BLaER1 treated with 17β-estradiol and CSF1 and Interleukin-3, amounts not matched to agents 10 nM and 100 nM (cell line): ENCODE measurements at regions not wholly inside any gene's neighbourhood (a gene's known extent, or its start where the extent isn't known, plus 50 kb on each side); places are given as distances from the start of the nearest gene placed in this dataset.

Experiments used
- H3K27ac ChIP-seq, 11 experiments: shearing (Covaris generic); formaldehyde crosslinking; 2 replicates each; pipeline ENCODE4 v1.8.1; 2022
- H3K27me3 ChIP-seq, 11 experiments: shearing (Covaris generic); formaldehyde crosslinking; 2 replicates each; pipeline ENCODE4 v1.8.1; 2022
- H3K36me3 ChIP-seq, 11 experiments: shearing (Covaris generic); formaldehyde crosslinking; 2 replicates each; pipeline ENCODE4 v1.8.1; 2022
- H3K4me1 ChIP-seq, 10 experiments: shearing (Covaris generic); formaldehyde crosslinking; 2 replicates each; pipeline ENCODE4 v1.8.1; 2022
- H3K4me2 ChIP-seq, 11 experiments: shearing (Covaris generic); formaldehyde crosslinking; 2 replicates each; pipeline ENCODE4 v1.8.1; 2022
- H3K4me3 ChIP-seq, 10 experiments: shearing (Covaris generic); formaldehyde crosslinking; 2 replicates each; pipeline ENCODE4 v1.8.1; 2022
- H3K9ac ChIP-seq, 11 experiments: shearing (Covaris generic); formaldehyde crosslinking; 2 replicates each; pipeline ENCODE4 v1.8.1; 2022
- H3K9me3 ChIP-seq, 11 experiments: shearing (Covaris generic); formaldehyde crosslinking; replicated peaks in 1 of 11; 2 replicates each; pipeline ENCODE4 v1.8.1; 2022
- H4K20me1 ChIP-seq, 11 experiments: shearing (Covaris generic); formaldehyde crosslinking; 2 replicates each; pipeline ENCODE4 v1.8.1; 2022
- Cebpa-rat ChIP-seq, 11 experiments: shearing (Covaris generic); IDR thresholded peaks; 2 replicates each; pipeline ENCODE4 v1.8.1; 2022

DNA sequence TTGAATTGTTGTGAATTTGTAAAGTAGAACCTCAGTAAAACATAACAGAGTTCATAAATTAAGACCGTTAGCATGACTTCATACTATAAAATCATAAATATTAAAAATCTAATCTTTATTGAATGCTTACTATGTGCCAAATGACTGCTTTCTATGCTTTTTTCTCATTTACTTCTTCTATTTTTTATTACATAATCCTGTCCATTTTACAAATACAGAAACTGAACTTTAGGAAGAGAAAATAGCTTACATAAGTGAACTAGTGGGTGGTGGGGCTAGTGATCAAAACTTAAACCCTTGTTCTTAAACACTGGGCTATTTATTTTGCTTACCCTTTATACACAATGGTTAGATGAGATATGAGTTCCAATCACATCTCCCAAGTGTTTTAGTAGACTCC, 122.3 kb downstream of the ZC3H11B start:
- H3K9ac ChIP-seq = no peak overlapping the region

DNA sequence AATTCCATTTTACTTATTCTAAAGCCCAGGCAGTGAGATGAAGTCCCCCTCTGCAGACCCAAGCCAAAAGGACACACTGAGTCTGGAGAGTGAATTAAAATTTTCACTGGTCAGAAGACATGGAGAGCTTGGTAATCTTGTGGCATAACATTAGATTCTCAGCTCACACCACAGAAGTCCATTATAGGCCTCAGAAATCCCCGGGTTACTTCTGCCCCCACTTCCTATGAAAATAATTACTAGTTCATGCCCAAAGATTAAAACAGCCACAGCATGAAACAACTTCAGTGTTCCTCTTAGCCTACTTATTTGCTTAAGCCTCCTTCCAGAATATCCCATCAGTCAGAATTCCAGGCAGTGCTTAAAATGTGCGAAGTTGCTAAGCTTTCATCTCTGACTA, 123.3 kb downstream of the ZC3H11B start:
- peak overlapping the region in 2 of 11 experiments; percentile 59 to 64; a peak in 4 of 22 replicates for H3K4me2 ChIP-seq
- peak overlapping the region in 2 of 11 experiments; percentile 49 to 55; a peak in 3 of 22 replicates for H3K27ac ChIP-seq
- no peaks in the 10 kb centered on the region for H3K27me3 ChIP-seq
- no peak overlapping the region for H3K4me3 ChIP-seq
- H3K4me1 ChIP-seq = peaks cover 0 to 53% (median 0%) of the 10 kb centered on the region in 10 experiments; a peak in 4 of 20 replicates
- H3K9ac ChIP-seq = peak overlapping the region in 1 of 11 experiments; percentile 0; a peak in 1 of 22 replicates
- TF ChIP-seq Cebpa-rat (IDR thresholded peaks at IDR 0.05) = no peak
- H3K9me3 ChIP-seq = no peaks in the 10 kb centered on the region
- no peaks in the 10 kb centered on the region for H3K36me3 ChIP-seq
- H4K20me1 ChIP-seq = no peaks in the 10 kb centered on the region

More for the DNA sequence above, 122.3 kb downstream of the ZC3H11B start:
- no peaks in the 10 kb centered on the region for H4K20me1 ChIP-seq
- peaks cover 0 to 53% (median 0%) of the 10 kb centered on the region in 10 experiments; a peak in 4 of 20 replicates for H3K4me1 ChIP-seq
- no peak for TF ChIP-seq Cebpa-rat (IDR thresholded peaks at IDR 0.05)
- no peaks in the 10 kb centered on the region for H3K27me3 ChIP-seq
- no peaks in the 10 kb centered on the region for H3K36me3 ChIP-seq
- no peak overlapping the region for H3K4me3 ChIP-seq
- H3K4me2 ChIP-seq = peak overlapping the region in 2 of 11 experiments; percentile 59 to 64; a peak in 3 of 22 replicates
- no peaks in the 10 kb centered on the region for H3K9me3 ChIP-seq
- peak overlapping the region in 2 of 11 experiments; percentile 55 to 68; a peak in 4 of 22 replicates for H3K27ac ChIP-seq

DNA sequence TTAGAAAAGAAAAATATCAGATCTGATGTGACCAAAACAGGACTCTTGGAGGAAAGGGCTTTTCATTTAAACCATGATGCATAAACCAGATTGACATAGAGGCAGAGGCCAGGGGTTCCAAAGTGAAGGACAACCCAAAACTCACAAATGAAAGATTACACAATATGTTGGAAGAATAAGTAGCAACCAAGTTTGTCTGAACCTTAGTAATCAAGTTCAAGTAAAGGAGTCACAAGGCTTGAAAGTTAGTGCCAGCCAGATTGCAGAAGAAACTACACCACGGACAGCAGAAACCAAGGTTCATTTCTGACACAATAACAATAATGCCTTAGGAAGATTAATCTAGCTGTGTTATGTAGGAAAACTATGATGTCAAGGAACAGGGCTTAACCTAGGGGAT, 124.6 kb downstream of the ZC3H11B start:
- Histone ChIP-seq H3K4me3 (no peak overlapping the region), H3K9ac (no peak overlapping the region), H3K36me3 (no peaks in the 10 kb centered on the region), H3K27me3 (no peaks in the 10 kb centered on the region), H3K4me1 (peaks cover 0 to 50% (median 0%) of the 10 kb centered on the region in 10 experiments; a peak in 4 of 20 replicates), H4K20me1 (no peaks in the 10 kb centered on the region), H3K27ac (no peak overlapping the region), H3K4me2 (peak overlapping the region in 1 of 11 experiments; percentile 59; a peak in 1 of 22 replicates), H3K9me3 (no peaks in the 10 kb centered on the region)
- TF ChIP-seq Cebpa-rat (IDR thresholded peaks at IDR 0.05) = peak in 1 of 11 experiments; percentile 9; a peak in 1 of 22 replicates

DNA sequence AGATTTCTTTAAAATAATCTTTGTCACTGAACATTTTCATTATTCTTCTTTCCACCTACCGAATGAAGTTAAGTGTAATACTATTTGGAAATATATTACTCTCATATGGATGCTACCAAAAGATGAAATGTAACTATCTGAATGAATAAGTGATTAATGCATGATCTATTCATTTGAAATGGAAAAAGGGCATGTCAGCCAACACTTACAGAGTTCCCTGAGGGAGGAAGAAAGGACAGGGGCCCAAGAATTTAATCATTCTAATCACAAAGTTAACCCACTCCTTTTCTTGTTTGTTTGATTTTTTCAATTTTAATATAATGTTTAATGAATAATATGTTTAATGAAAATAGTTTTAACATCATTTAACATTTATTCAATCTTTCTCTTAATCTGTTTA, 129.4 kb downstream of the ZC3H11B start:
- Histone ChIP-seq H3K4me3 (no peak overlapping the region), H3K9ac (no peak overlapping the region), H3K27ac (no peak overlapping the region), H3K9me3 (no peaks in the 10 kb centered on the region), H4K20me1 (no peaks in the 10 kb centered on the region), H3K4me1 (peaks cover 0 to 16% (median 0%) of the 10 kb centered on the region in 10 experiments; a peak in 2 of 20 replicates), H3K36me3 (no peaks in the 10 kb centered on the region), H3K27me3 (no peaks in the 10 kb centered on the region), H3K4me2 (no peak overlapping the region)
- TF ChIP-seq Cebpa-rat (IDR thresholded peaks at IDR 0.05) = no peak

DNA sequence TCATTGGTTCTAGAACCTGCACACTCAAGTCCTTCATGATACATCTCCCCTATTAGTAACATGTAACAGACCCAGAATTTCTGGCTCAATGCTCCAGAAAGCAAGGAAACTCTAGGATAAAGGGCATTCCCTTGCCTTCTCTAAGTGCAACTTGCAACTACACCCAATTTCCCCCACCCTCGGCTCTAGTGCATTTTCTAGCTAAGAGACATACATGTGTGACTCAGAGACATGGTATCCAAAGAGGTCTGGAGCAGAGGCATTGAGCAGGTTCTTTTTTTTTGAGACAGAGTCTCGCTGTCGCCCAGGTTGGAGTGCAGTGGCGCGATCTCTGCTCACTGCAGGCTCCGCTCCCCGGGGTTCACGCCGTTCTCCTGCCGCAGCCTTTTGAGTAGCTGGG, 132.9 kb downstream of the ZC3H11B start:
- H3K9me3 ChIP-seq = no peaks in the 10 kb centered on the region
- TF ChIP-seq Cebpa-rat (IDR thresholded peaks at IDR 0.05) = no peak

DNA sequence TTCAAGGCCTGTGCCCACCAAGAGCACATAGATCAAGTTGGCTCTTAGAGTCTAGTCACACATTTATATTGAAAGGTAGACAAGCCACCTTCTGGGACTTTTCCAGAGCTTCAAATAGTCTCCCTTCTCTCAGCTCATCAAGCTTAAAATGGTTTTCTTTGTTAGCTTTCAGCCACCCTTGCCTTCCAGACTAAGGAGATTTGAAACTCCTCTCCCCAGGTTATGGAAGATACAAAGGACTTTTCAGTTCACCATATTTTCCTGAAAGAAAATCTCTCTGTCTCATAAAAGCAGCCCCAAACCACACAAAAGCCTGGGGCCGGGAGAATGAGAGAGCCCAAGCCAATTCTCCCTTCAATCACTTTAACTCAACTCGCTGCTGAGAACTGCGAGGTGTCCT, 134.1 kb downstream of the ZC3H11B start:
- Histone ChIP-seq H3K9me3 (no peaks in the 10 kb centered on the region), H3K27ac (no peak overlapping the region), H3K4me3 (no peak overlapping the region), H3K4me2 (no peak overlapping the region), H3K27me3 (no peaks in the 10 kb centered on the region), H3K36me3 (no peaks in the 10 kb centered on the region), H3K9ac (no peak overlapping the region), H3K4me1 (no peaks in the 10 kb centered on the region), H4K20me1 (no peaks in the 10 kb centered on the region)
- no peak for TF ChIP-seq Cebpa-rat (IDR thresholded peaks at IDR 0.05)

More for the DNA sequence above, 132.9 kb downstream of the ZC3H11B start:
- Histone ChIP-seq H3K4me2 (no peak overlapping the region), H3K36me3 (no peaks in the 10 kb centered on the region), H3K9ac (no peak overlapping the region), H3K27me3 (no peaks in the 10 kb centered on the region), H3K4me3 (no peak overlapping the region), H4K20me1 (no peaks in the 10 kb centered on the region), H3K4me1 (no peaks in the 10 kb centered on the region), H3K27ac (no peak overlapping the region)

DNA sequence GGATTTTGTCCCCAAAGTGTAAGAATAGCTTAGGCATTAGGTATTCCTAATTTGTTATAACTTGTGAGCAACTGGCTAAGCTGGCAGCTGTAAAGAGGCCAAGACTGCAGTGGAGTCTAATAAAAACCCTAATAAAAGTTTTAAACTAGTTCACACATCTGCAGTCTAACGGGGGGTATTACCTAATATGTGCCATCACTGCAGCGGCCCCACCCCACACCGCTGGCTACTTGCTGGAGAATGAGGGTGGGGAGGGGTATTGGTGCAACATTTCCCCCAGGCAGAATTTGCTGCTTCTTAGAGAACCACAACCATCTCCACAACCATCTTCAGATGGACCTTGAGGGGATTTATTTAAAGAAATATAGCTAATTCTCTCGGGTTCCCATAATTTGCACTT, 135.0 kb downstream of the ZC3H11B start:
- Histone ChIP-seq H3K36me3 (no peaks in the 10 kb centered on the region), H3K4me3 (no peak overlapping the region), H3K4me1 (no peaks in the 10 kb centered on the region), H3K4me2 (no peak overlapping the region), H3K9ac (no peak overlapping the region), H3K9me3 (no peaks in the 10 kb centered on the region), H3K27me3 (no peaks in the 10 kb centered on the region), H4K20me1 (no peaks in the 10 kb centered on the region), H3K27ac (no peak overlapping the region)
- no peak for TF ChIP-seq Cebpa-rat (IDR thresholded peaks at IDR 0.05)

DNA sequence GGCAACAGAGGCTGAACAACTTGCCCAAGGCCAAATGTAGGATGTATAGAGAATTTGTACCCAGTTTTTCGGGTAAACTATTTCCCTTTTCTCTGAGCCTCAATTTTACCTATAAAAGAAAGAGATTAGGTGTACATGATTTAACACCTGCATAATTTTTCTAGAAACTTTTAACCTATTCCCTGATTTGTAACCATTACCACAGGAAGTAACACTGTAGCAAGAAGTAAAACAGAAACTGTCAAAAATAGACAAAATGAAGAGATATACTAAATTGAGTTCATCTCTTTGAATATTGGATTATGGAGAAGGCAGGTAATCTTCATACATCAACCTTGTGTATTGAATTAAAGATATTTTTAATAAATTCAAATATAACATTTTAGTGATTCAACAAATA, 136.2 kb downstream of the ZC3H11B start:
- H3K9me3 ChIP-seq = no peaks in the 10 kb centered on the region
- no peak overlapping the region for H3K9ac ChIP-seq
- no peak overlapping the region for H3K4me2 ChIP-seq
- H3K4me3 ChIP-seq = no peak overlapping the region
- H3K27ac ChIP-seq = no peak overlapping the region
- no peaks in the 10 kb centered on the region for H3K4me1 ChIP-seq
- no peaks in the 10 kb centered on the region for H3K27me3 ChIP-seq
- H4K20me1 ChIP-seq = no peaks in the 10 kb centered on the region
- no peaks in the 10 kb centered on the region for H3K36me3 ChIP-seq
- TF ChIP-seq Cebpa-rat (IDR thresholded peaks at IDR 0.05) = no peak

DNA sequence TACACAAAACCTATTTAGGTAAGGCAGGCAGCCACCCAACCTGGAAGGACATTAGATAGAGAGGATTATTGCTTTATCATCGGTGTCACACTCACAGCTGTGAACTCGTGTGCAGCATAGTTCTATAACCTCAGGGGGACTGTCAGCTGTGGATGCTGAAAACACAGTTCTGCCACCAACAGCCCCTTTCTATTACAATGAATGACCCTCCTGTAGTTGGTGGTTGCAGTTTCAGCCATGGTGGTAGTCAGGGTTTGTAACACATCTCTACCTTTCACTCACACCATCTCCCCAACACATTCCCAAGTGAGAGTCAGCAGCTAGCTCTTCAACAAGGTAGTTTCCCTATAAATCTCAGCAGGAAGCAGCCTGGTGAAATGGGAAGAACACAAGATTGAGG, 136.8 kb downstream of the ZC3H11B start:
- Histone ChIP-seq H3K27ac (no peak overlapping the region), H3K36me3 (no peaks in the 10 kb centered on the region), H3K4me2 (no peak overlapping the region), H4K20me1 (no peaks in the 10 kb centered on the region), H3K9me3 (no peaks in the 10 kb centered on the region), H3K4me3 (no peak overlapping the region), H3K27me3 (no peaks in the 10 kb centered on the region), H3K4me1 (no peaks in the 10 kb centered on the region), H3K9ac (no peak overlapping the region)
- no peak for TF ChIP-seq Cebpa-rat (IDR thresholded peaks at IDR 0.05)

DNA sequence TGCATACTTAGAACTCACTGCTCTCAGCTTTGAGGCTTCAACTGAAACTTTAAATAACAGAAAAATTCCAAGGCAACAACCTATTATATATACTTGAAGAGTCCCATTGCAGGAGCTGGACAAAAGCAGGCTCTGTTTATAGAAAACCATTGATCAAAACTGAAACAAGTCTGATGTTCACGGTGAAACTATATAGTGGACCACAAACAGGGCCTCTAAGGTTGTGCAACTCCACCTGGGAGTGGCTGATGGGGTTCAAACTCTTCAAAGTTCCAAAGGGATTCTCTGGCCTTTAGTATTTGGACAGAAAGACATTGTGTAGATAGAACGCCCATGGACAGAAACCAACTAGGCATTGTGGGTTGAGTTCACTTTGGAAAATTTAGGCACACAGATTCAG, 140.3 kb downstream of the ZC3H11B start:
- H3K4me1 ChIP-seq = no peaks in the 10 kb centered on the region
- H3K27me3 ChIP-seq = no peaks in the 10 kb centered on the region
- TF ChIP-seq Cebpa-rat (IDR thresholded peaks at IDR 0.05) = no peak
- H3K4me2 ChIP-seq = no peak overlapping the region
- no peaks in the 10 kb centered on the region for H3K36me3 ChIP-seq
- no peak overlapping the region for H3K27ac ChIP-seq
- no peaks in the 10 kb centered on the region for H3K9me3 ChIP-seq
- no peaks in the 10 kb centered on the region for H4K20me1 ChIP-seq
- no peak overlapping the region for H3K9ac ChIP-seq
- H3K4me3 ChIP-seq = no peak overlapping the region
